GM08714 (cell line): ENCODE measurements at regions not wholly inside any gene's neighbourhood (a gene's known extent, or its start where the extent isn't known, plus 50 kb on each side); places are given as distances from the start of the nearest gene placed in this dataset.
"Not testable (repeated sequence)": the region's sequence is repeated elsewhere in the genome, so short reads cannot be mapped to it uniquely, and the experiment has no call there.

Experiments used
- H3K4me3 ChIP-seq: fragments of 200-500 bp; sonication (Bioruptor generic); 2 replicates; pipeline ENCODE4 v1.5.1; 2014; ENCODE audit warnings: mild to moderate bottlenecking, low read length, inconsistent platforms
- ZNF274 ChIP-seq: IDR thresholded peaks from 2 replicates; pipeline ENCODE4 v1.6.1; 2012; ENCODE audit warnings: mild to moderate bottlenecking, low read depth, low read length

DNA sequence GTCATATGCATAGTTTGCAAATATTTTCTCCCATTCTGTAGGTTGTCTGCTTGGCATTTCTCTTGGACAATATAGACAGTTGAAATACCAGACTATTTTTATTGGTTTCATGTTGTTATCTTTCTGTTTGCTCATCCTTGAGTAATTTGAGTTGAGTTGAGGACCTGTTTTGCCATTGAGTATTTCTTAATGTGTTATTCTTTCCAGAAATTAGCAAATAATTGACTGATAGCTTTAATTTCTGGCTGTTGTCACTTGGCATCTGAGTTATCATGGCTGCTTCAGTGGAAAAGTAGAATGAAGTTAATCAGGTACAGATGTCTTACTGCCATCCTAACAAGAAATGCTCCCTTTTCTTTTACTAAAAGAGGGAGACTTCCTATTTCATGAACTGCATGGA is 264.8 kb upstream of the DUSP10 start:
- TF ChIP-seq ZNF274: no peak

DNA sequence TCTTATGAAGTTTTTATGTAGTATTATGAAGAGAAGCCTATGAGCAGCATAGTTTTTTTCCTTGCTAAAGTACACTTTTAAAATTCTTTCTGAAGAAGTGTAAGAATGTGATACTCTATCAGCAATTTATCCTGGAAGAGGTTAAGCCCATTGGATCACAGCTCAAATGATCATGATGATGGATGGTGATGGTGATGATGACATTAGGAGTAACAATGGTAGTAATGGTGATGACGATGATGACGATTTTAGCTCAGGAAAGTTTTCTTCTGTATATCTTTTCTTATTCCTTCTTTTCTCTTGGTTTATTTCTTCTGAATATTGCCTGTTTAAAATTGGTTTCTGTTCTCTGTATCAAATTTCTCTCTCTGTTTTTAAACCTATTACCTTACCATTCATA is 262.9 kb upstream of the DUSP10 start:
- no peak for TF ChIP-seq ZNF274
- H3K4me3 ChIP-seq: no peak overlapping the region

More for the DNA sequence above, 264.8 kb upstream of the DUSP10 start:
- no peak overlapping the region for H3K4me3 ChIP-seq

DNA sequence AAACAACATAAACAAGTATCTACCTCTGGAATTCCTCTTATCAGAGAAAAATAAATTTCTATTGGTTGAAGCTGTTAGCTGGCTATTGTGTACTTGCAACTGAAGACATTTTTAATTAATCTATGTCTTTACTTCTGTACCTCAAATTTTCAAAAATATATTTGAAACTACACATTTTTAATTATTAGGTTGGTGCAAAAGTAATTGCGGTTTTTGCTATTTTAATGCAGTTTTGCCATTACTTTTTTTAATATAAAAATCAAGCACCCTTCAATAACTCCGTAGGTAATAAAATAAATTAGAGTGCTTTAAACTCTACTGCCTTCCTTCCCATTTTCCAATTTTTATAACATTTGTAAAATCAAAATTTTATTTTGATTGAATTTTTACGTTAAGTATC is 262.1 kb upstream of the DUSP10 start:
- no peak overlapping the region for H3K4me3 ChIP-seq
- no peak for TF ChIP-seq ZNF274

DNA sequence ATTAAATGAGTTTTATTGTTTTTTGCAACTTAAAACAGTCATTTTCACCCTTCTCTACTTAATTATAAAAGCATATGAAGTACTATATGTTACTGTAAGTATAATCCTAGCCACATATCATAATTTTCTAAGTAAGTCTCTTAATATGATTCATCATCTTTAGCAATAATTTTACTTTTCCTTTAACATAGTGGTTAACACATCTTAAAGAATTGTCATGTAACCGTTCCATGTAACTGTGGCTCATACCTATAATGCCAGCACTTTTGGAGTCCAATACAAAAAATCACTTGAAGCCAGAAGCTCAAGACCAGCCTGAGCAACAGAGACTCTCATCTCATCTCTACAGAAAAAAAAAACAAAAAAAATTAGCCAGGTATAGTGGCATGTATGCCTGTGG is 260.6 kb upstream of the DUSP10 start:
- TF ChIP-seq ZNF274: no peak

DNA sequence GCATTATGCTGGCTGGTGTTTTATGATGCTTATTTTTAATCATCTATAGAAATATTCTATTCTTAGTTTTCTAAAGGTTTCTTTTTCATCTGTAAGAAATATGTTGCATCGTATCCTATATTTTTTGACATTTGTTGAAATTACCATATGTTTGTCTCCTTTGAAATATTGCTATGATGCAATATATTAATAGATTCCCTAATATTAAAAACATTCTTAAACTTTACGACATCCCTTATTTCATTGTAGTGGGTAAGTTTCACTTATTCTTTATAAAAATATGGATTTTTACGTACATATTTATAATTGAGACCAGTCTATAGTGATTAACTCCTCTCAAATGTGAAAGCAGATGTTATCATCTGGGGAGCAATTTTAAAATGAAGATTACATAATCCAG is 258.2 kb upstream of the DUSP10 start:
- no peak overlapping the region for H3K4me3 ChIP-seq
- TF ChIP-seq ZNF274: no peak

More for the DNA sequence above, 260.6 kb upstream of the DUSP10 start:
- H3K4me3 ChIP-seq: no peak overlapping the region

DNA sequence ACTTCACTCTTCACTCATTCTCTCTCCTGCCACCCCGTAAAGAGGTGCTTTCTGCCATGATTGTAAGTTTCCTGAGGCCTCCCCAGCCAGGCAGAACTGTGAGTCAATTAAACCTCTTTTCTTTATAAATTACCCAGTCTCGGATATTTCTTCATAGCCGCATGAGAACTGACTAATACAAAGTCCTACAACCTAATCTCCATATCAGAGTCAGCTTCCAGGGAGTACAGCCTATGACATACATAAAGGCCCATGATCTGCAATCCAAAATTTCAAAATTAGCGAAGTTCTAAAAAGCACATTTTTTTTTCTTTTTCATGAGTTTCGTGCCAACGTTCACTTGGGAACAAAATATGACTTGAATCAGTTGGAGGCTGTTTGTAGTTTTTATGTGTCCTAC is 256.9 kb upstream of the DUSP10 start:
- no peak for TF ChIP-seq ZNF274
- no peak overlapping the region for H3K4me3 ChIP-seq

DNA sequence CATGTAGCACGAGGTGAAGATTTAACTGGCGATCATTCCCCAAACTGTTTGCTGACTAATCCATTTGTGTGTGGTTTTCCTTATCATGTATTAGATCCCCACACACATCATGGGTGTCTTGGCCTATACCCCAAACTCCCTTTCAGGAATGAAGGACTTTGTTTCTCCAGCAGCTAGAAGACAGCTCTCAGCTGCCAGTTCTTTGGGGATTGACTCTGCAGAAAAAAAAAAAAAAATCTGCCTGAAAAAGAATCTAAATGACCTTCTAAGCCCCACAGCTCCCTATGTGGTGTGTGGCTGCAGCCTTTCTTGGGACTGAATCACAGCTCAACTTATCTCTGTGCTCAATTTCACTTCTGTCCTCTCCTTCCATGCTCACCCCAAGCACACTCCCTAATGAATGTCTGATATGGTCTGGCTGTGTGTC is 256.3 kb upstream of the DUSP10 start:
- no peak overlapping the region for H3K4me3 ChIP-seq
- TF ChIP-seq ZNF274: no peak

DNA sequence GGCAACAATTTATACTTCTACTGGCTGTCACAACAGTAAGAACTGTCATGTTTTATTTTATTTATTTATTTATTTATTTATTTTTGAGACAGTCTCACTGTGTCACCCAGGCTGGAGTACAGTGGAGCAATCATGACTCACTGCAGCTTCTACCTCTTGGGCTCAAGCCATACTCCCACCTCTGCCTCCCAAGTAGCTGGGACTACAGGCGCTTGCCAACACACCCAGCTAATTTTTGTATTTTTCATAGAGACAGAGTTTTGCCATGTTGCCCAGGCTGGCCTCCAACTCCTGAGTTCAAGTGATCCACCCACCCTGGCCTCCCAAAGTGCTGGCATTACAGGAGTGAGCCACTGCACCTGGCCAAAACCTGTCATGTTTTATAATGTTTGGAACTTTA is 255.1 kb upstream of the DUSP10 start:
- not testable (repeated sequence) for H3K4me3 ChIP-seq

DNA sequence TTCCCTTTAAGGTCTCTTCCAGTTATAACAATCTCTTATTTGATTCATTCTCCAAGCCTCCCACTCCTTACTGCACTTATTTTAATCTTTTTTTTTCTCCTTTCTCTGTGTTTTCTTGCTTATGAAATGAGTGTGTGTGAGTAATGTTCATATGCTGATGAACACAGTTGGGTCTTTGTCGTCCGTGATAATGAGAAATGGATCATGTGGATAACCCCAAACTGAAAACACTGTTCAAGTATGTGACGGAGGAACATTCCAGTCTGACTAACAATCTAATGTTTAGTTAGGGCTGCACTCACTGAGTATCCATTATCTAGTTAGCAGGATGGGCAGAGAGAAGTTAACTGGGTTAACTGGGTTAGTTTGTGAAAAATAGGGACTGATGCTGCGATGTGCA is 253.1 kb upstream of the DUSP10 start:
- no peak overlapping the region for H3K4me3 ChIP-seq
- TF ChIP-seq ZNF274: no peak

DNA sequence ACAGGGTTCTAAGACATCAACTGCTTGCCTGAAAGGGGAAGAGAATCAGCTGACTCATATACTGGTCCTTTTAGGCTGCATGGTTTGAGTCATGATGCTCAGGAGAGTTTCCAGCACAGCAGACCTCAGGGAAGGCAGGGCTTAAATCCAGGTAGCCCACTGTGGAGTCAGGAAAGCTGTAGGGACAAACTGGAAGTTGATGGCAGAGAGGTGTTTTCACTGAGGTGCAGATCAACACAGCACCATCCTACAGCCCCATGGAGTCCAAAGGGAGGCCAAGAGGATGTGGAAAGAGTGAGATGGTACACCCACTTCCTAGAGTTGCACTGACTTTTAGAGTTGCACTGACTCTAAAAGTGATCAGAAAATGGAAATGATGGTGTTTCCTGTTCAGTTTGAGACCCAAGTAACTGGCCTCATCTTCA is 252.4 kb upstream of the DUSP10 start:
- TF ChIP-seq ZNF274: no peak
- no peak overlapping the region for H3K4me3 ChIP-seq

DNA sequence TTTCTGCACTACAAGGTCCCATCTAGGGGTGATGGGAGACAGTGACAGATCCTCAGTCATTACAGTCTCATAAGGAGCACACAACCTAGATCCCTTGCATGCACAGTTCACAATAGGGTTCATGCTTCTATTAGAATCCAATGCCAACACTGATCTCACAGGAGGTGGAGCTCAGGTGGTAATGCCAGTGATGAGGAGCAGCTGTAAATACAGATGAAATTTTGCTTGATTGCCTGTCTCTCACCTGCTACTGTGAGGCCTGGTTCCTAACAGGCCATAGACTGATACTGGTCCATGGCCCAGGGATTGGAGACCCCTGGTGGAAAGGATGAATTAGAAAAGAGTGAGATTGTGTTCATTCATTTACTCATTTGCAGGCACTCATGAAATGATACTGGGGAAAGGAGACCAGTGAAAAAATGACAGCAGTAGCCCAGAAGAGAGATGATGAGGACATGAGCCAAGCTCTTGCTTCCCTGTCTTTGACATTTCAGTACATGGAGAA is 251.6 kb upstream of the DUSP10 start:
- H3K4me3 ChIP-seq: no peak overlapping the region
- TF ChIP-seq ZNF274: no peak

DNA sequence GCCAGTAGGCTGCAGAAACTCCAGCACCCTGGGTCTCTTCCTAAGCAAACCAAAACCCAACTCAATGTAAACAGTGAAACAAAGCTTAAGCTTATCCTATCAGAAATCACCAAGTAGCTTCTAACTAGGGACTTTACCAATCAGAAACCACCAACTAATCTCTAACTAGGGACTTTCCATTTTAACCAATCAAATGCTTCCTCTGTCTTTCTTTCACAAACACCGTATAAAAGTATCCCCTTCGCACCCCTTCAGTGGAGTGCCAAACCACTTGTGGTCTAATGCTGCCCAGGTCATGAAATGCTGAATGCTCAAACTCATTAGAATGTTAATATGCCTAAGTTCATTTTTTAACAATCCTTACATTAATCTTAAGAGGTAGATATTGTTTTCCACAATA is 250.5 kb upstream of the DUSP10 start:
- H3K4me3 ChIP-seq: no peak overlapping the region
- TF ChIP-seq ZNF274: no peak

DNA sequence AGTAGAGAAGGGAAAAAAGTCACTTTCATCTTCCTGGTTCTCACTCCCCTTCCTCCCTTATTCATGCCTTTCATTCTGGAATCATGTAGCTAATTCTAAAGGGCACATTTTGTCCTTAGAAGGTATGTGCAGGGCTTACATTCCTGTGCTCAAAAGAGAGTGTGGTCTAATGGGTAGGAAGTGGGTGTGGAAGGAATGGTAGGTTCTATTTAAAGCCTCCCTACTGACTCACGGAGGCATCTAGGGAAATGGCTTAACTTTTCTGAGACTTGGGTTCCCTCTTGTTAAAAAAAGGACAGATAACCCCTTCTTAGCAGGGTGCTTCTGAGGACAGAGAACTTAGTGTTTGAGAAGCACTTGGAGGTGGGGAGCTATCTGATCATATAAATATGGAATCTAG is 249.3 kb upstream of the DUSP10 start:
- no peak for TF ChIP-seq ZNF274

DNA sequence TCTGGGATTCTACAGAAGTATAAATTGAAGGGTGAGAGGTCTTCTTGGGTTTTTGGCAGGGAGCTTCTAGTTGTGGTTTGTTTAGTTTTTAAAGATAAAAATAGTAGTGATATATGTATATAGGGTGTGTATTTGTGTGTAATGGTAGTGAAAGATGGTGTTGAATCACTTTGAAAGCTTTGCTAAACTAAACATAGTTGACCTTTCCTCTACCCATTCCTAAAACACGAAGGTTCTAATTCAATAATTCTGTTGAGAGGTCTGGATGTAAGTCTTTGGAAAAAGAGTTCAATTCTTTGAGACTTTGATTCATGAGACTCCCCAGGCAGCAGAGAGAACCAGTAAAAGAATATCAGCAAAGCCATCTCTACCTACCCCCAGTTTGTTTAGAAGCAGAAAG is 247.9 kb upstream of the DUSP10 start:
- no peak overlapping the region for H3K4me3 ChIP-seq
- no peak for TF ChIP-seq ZNF274

More for the DNA sequence above, 249.3 kb upstream of the DUSP10 start:
- no peak overlapping the region for H3K4me3 ChIP-seq

DNA sequence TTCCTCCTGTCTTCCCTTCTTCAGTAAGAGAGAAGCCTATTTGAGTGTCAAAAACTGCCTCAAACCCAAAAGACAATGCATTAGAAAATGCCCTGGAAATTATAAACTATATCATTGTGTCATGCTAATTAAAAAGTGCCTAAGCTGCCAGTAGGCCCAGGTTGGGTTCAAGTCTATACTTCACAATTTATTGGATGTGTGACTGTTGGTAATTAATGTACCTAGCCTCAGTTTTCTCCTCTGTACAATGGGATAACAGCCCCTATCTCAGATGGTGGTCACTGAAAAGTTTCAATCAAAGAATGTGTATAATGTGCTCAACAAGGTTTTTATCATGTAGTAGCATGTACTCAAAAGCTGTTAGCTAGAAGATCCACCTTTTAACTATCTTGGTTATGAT is 246.9 kb upstream of the DUSP10 start:
- H3K4me3 ChIP-seq: no peak overlapping the region
- TF ChIP-seq ZNF274: no peak

DNA sequence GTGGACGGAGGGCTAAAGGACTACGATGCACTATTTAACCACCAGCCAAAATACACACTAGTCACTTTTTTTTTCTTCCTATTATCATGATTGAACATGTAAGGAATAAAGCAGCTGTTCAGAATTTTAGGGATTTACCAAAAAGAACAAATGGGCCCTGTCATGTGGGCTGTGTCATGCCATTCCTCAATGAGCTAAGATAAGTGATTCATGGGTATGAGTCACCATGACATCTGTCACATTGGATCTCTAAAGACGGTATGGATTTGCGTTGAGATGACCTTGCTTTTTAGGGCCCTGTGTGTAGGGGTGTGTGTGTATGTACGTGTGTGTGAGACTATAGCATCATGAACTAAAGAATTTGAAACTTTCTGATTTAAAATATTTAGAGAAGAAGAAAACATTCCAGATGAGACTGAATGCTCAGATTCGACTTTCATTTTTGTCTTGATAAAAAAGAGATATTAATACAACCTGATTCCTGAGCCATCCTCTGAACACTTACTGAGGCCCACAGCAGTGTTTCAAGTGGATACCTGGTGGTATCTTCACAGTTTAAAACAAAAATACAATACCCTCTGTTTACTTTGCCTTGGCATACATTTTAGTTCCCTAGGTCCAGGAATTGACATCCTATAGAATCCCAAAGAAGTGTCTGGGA is 246.1 kb upstream of the DUSP10 start:
- TF ChIP-seq ZNF274: no peak
- H3K4me3 ChIP-seq: no peak overlapping the region
